HG03045 (cell line): ENCODE measurements at regions not wholly inside any gene's neighbourhood (a gene's known extent, or its start where the extent isn't known, plus 50 kb on each side); places are given as distances from the start of the nearest gene placed in this dataset.

ENCODE experiments used
- ATAC-seq: cut with Tn5 transposase; IDR thresholded peaks from one replicate; pipeline ENCODE4 v1.9.1; 2021; ENCODE audit warnings: mild to moderate bottlenecking, moderate library complexity; ENCODE audit not compliant: unreplicated experiment

DNA sequence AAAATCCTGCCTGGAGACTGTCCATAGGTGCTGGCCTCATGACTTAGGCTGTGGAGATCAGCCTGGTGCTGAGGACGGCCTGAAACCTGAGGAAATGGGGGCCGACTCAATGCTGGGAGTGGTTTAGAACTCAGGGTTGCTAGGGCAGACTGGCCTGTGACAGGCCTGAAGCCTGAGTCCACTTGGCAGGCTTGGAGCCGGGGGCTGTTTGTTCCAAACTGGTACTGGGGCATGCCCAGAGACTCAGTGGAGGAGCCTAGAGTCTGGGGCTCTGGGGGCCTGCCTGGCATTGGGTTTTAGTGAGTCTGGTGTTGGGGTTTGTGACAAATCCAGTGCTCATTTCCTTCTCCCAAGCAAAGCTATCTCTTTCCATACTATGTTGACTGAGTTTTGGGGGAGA, 489.7 kb upstream of the CNKSR2 start:
- no peak for ATAC-seq

DNA sequence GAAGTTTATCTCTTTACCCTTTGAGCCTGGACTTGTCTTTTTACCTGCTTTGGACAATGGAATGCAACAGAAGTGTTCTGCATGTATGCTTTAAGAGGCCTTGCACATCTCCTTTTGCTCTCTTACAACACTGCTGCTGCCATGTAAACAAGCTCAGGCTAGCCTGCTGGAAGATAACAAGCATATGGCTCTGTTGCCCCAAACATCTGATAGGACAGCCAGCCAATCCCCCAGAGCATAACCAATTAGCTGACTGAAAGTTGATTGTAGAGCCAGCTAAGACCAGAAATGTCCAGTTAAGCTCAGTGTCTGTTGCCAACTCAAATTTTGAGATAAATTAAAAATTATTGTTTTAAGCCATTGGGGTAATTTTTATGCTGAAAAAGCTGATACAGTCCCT, 510.6 kb upstream of the CNKSR2 start:
- no peak for ATAC-seq

DNA sequence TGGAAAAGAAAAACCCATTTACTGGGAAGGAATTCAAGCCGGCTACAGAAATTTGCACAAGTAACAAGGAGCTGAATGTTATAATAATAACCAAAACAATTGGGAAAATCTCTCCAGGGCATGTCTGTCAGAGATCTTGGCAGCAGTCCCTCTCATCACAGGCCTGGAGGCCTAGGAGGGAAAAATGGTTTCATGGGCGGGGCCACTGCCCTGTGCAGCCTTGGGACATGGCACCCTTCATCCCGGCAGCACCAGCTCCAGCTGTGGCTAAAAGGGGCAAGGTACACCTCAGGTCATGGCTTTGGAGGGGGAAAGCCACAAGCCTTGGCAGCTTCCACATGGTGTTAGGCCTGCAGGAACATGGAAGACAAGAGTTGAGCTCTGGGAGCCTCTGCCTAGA, 513.1 kb upstream of the CNKSR2 start:
- ATAC-seq = no peak

DNA sequence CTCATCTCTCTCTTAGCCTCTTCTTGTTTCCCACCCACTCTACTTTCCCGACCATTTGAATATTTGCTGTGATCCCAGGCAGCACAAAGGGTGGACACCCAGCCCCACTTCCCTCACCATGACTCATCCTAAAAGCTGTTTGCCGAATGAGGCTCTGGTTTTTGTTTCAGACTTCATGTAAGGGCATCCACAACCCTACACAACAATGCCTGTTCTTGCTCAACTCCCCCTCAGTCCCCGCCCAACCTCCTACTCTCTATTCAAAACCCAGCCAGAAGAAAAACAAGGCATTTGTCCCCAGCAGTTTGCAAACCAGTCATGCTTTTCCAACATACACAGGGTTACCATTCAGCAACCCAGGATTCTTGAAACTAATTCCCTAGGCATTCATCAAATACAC, 516.5 kb upstream of the CNKSR2 start:
- ATAC-seq = no peak

DNA sequence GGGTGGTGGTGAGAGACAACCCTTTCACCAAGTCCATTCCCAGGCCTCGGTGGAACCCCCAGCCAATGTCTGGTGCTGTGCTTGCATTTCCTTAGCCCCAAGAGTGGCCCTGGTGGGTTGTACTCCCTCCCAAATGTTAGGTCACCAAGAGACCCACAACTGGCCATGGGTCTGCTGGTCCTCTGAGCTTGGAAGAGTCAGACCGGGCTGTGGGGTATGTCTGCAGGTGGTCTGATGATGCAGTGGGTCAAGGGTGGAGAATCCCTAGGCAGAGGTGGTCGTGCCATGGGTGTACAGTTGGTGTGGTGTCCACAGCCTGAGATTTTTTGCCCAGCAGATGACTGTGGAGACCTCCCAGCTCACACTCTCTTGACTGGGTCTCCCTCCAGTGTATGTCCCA, 535.7 kb upstream of the CNKSR2 start:
- ATAC-seq = no peak

DNA sequence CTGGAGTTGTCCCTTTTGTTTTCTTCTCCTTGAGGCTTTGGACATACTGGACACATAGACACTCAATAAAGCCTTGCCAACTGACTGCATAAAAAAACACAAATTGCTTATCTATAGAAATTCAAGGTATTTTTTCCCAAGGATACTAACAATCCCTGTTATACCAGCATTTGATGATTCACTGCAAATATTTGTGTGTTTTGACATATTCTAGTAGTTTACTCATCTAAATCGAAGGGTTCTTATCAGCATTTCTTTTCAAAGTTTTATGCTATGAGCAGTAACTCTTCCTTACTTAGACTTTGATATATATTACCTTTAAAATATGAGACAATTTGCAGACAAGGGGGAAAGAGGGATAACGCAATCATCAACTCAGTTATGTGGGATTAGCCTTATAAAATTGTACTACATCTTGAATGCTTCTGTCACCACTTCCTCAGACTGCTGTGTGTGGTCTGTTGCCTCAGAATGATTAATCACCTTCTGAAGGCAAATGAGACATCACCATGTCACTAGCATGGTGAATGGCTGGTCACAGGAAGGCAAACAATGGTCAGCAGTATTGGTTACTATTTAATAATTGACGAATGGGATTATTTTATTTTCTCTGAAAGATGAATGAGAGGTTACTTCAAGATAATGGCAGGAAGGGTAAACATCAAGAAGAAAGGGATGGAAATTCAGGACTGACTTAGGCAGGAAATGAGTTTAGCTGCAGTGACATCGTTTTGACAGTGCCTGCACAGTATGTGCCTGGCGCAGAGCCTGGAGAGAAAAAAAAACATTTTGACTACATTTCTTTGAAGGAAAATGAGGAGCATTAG, 544.3 kb upstream of the CNKSR2 start:
- ATAC-seq = no peak

DNA sequence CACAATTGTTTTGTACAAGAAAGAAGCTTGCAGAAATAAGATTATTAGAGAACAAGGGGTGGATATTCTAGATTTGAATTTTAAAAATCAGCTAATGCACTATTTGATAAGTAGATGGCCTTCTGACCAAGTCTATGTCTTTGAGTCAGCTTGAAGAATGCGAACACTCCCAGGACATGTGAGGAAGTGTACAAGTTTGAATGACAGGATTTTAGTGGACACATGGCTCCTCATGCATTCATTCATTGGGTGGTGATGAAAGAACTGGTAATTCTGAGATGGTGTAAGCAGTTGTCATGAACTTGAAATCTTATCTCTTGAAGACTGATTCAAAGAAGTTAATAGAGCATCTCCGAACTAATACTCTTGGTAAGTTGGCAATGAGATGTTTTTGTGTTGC, 548.2 kb upstream of the CNKSR2 start:
- no peak for ATAC-seq

DNA sequence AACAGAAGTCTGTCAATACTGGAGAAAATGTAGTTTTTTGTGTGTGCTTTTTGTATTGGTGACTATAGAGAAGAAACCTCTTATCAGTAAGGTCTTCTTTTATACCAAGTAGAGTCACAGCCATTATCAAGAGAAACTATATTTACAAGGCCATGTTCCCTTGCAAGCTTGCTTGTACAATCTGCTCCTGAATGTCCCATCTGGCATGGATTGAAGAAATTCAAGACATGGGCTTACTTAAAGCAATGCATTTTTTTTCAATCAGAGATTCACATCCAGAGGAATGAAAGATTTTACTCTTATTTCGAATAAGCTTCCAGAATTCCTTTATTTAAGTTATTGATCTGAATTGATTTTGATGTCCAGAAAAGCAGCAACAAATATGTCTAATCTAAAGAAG, 537.3 kb upstream of the RPS6KA3 start:
- ATAC-seq = no peak

DNA sequence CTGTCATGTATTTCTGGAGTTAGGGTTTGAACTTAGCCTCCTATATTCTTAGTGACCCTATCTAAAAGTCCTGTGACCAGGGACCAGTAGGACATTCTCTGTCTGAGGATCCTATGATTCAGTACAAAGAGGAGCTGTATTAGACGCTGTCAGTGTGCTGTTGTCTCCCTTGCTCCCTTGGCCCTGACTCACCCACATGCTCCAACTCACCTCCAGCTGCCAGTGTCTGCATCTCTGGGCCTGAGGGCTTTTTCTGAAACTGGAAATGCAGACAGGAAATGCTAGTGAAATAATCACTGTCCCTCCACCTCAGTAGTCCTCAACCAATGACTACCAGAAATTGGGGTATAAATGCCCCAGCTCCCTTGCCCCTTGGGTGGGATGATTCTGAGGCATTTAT, 535.3 kb upstream of the RPS6KA3 start:
- ATAC-seq = no peak

DNA sequence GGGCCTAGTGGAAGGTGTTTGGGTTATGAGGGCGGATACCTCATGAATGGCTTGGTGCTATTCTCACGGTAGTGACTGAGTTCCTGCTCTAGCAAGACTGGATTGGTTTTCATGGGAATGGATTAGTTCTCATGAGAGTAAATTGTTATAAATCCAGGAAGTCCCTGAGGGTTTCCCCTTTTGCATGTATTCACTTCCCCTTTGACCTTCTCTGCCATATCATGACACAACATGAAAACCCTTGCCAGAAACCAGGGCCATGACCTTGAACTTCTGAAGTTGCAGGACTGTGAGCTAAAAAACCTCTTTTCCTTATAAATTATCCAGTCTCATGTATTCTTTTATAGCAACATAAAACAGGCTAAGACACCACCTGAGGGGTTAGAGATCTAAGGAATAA, 529.7 kb upstream of the RPS6KA3 start:
- ATAC-seq = no peak

DNA sequence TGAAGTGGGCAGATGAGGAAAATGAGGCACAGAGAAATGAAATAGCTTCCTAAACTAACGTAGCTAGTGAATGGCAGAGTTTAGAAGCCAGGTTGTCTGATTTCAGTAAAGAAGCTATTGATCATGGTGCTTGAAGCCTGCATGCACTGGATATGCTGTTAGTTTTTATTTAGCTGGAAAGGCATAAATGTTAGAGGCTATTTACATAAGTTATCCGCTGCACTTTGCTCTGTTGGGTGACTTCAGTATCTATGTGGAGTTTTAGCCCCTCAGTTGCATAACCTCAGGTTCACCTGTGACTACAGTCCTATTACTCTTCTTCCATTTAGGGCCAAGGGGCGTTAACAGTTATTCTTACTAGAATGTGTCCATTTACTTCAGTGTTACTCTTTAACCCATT, 522.4 kb upstream of the RPS6KA3 start:
- ATAC-seq = no peak

DNA sequence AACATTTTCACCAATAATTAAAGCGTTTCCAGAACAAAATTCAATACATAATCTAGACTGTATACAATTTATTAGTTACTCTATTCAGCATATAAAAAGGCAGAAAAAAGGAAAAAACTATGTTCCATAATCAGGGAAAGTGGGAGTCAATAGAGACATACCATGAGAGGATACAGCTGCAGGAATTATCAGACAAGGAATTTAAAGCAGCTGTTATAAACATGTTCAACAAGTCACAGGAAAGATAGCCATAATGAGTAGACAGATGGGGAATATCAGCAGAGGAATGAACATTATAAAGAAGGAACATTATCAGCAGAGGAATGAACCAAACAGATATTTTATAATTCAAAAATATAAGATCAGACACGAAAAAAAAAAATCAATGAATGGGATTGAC, 500.6 kb upstream of the RPS6KA3 start:
- no peak for ATAC-seq

DNA sequence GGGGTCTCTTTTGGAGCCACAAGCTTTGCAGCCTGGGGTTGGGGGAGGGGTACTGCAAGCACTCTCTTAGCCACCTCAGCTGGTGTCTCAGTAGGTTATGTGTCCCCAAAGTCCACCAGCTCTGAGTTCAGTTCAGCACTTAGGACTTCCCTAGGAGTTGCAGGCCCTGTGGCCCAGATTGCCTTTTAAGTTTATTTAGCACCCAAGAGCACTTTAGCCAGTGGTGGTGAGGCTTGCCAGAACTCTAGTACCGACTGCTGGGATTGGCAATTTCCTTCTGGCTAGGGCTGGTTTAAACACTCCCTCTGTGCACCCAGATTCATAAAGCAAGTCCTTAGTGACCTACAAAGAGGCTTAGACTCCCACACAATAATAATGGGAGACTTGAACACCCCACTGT, 489.9 kb upstream of the RPS6KA3 start:
- no peak for ATAC-seq

DNA sequence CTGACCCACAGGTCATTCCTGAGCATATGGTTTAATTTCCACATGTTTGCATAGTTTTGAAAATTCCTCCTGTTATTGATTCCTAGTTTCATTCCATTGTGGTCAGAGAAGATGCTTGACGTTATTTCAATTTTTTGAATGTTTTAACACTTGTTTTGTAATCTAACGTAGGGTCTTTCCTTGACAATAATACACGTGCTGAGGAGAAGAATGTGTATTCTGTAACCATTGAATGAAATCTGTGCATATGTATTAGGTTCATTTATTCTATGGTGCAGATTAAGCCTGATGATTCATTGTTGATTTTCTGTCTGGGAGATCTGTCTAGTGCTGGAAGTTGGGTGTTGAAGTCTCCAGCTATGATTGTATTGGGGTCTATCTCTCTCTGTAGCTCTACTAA, 486.4 kb upstream of the RPS6KA3 start:
- ATAC-seq = no peak

DNA sequence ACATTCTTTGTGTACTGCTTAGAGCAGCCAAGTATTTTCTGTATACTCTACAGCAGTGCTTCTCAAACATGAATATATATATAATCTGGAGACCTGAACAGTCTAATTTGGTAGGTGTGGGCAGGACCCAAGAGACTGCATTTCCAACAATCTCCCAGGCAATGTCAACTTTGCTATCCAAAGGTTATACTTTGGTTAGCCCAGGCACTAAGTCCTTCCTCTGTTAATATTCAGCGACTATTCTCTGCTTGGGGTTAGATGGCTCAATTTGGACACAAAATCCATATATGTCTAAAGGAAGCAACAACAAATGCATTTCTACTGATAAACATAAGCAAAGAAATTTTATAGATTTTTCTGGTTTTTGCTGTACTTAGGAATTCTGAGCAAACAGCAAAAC, 480.0 kb upstream of the RPS6KA3 start:
- no peak for ATAC-seq

DNA sequence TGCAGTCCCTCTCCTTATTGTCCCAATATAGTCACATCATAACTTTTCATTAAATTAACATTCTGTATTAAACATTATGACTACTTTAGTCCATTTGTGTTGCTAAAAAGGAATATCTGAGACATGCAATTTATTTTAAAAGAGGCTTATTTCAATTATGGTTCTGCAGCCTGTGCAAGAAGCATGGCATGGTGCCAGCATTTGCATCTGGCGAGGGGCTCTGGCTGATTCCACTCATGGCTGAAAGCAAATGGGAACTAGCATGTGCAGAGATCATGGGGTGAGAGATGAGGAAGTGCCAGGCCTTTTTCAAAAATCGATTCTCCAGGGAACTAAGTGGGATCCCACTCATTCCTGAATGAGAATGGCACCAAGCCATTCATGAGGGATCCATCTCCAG, 476.3 kb upstream of the RPS6KA3 start:
- no peak for ATAC-seq

DNA sequence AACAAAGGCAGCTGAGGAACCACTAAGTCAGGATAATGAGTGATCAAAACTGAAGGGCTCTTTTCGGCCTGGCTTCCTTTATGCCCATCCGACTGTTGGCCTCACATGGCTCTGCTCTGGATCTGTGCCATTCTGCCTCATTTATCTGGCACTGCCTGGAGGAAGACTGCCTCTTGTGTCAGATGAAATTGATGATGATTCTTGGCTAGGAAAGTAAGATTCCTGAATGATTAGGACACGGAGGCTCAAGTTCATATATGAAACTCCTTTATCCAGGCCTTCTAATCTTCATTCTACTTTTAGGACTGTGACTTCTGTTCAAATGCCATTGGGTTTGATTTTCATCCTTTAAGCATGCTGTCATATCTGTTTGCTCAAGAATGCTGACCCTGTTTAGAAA, 475.4 kb upstream of the RPS6KA3 start:
- ATAC-seq = no peak

DNA sequence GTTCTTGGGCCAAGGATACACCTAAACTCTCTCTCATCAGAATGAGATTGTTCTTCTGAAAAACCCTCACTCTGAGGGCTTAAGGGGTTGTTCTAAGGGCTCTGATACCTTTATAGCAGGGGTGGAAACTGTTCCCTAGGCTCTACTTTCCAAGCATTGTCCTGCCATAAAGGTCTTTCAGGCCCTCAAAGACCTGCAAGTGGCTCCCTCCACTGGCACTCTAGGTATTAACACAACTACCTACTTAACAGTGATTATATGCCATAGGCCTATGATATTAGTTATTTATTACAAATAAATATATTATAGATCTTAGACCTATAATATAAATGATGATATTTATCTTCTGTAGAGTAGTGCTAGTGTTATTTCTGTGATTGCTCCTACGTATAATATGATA, 473.7 kb upstream of the RPS6KA3 start:
- no peak for ATAC-seq

DNA sequence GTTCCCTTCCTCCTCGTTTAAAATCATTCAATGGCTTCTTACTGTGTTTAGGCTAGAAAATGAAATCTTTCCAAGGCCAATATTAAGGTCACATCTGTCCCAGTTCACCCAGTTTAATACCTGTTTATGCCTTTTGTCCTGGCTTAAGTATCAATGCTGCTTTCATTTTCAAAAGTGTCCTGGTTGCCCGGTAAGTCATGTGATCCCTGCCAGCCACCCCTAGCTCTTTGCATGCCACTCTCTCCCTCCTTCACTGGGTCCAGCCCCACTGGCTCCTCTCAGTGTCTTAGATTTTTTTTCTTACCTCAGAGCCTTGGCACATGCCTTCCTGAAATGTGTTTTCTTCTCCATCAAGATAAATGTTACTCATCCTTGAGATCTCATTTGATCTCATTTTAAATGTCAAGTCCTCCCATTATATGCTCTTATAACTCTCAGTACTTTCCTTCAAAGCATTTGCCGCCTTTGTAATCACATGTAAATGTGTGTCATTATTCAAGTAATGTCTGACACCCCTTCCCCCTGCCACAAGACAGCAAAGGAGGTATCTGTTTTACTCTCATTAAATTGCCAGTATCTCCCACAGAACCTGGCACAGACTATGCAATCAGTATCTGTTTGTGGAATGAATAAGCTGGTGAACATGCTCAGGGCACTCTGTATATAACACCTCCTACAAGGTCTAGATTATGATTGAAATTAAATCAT, 472.5 kb upstream of the RPS6KA3 start:
- no peak for ATAC-seq

DNA sequence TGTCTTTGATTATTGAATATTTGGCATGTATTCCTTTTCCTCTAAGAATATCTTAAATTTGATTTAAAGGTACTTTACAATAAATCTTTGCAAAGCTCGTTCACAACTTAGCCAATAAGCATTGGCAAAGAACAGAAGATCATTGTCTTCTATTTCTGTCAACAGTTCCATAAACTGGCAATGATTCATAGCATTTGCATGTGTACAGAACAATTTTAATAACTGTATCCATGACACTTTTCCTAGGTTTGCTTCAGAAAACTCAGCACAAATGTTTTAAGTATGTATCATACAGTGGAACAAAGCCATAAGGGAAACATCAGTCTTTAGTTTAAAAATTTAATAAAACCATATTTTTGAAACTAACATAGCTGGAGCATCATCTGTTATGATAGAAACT, 462.7 kb upstream of the RPS6KA3 start:
- no peak for ATAC-seq

DNA sequence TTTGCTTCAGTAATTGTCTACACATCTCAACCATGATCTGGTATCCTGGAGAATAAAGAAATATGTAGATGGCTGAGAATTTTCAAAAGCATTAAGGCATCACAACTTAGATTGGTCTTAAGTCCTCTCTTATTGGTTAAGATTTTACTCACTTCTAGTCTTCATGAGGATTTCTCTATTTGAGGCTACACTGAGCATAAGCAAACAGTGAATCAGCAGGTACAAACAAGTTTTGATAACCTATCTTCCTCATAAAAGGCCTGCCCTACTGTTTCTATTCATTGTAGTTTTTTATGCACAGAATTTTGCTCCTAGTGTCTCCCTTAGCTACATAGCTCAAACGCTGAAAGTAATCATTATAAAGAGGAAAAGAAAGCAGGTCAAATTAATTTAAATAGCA, 460.7 kb upstream of the RPS6KA3 start:
- no peak for ATAC-seq

DNA sequence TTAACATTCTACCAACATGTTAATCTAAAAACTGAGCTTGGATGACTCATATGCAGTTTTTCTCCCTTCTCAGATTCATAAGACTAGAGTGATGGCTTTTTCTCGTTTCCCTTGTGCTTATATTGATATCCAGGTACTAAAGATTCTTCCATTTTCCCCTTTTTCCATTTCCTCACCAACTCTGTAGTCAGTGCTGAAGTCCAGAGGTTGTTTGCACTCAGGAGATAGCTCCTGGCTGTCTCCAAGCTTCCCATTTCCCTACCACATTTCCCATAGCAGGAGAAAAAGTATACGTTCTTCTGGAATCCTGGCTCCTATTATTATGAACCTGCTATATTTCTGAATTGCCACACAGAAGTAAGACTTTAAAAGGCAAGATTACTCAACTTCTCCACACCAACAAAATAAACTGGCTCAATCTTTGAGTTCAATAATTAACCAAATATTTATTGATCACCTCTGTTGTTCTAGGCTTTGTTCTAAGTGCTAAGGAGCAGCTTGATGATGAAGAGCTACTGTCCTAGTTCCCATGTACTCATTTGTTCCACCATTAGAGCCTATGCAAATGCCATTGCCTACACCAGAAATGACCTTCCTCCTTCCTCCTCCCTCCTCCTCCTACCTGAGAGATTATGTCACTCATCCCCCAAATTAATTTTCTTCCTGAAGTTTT, 454.4 kb upstream of the RPS6KA3 start:
- ATAC-seq = no peak
